ENCODE measurements at regions not wholly inside any gene's neighbourhood (a gene's known extent, or its start where the extent isn't known, plus 50 kb on each side); places are given as distances from the start of the nearest gene placed in this dataset.

DNA sequence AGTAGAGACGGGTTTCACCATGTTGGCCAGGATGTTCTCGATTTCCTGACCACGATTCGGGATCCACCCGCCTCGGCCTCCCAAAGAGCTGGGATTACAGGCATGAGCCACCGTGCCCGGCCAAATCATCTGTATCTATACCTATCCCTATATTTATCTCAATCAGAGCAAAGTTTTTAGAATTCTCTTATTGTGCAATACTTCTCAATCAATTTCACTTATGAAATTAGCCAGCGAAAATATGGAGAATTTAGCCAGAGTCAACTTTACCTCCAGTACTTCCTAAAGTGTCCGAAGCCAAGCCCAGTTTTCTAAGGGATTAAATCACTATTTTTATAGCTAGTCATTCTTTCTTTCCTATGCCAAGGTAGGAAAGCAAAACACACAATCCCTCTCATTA, 319.1 kb upstream of the PFKP start:
- Mint-ChIP-seq H3K27me3 (ENCODE audit: low read depth) (no peaks in the 10 kb centered on the region), H3K27ac (no peak overlapping the region), H3K4me3 (no peak overlapping the region), H3K36me3 (ENCODE audit: insufficient read depth in 1 of 3, low read depth in 3 of 3) (no peaks in the 10 kb centered on the region), H3K4me1 (peaks cover 3 to 4% of the 10 kb centered on the region in 2 experiments; a peak in 2 of 4 replicates), H3K9me3 (no peaks in the 10 kb centered on the region)
- Histone ChIP-seq H2BK12ac (ENCODE audit: insufficient read length, low read depth, low read length) (no peak overlapping the region), H4K5ac (ENCODE audit: insufficient read length, low read depth, low read length) (no peak overlapping the region), H3K27ac (ENCODE audit: insufficient read length, low read depth, low read length) (no peak overlapping the region), H3K23ac (ENCODE audit: insufficient read length, low read depth, low read length) (no peak overlapping the region), H2AFZ (ENCODE audit: low read length) (no peak overlapping the region), H3K9ac (ENCODE audit: extremely low read depth, insufficient read length, low read length) (no peak overlapping the region), H3T11ph (ENCODE audit: low read length) (no peak overlapping the region), H3K9me3 (ENCODE audit: control insufficient read depth, low read depth, low read length) (no peaks in the 10 kb centered on the region), H4K20me1 (ENCODE audit: control insufficient read depth, insufficient read depth, insufficient read length) (no peaks in the 10 kb centered on the region), H2BK15ac (ENCODE audit: low read depth, low read length) (no peak overlapping the region), H3K4me1 (ENCODE audit: insufficient read depth, low read length) (no peaks in the 10 kb centered on the region), H2BK20ac (ENCODE audit: low read depth, low read length, poor library complexity, severe bottlenecking) (no peak overlapping the region), H3K18ac (ENCODE audit: insufficient read length, low read depth, low read length) (no peak overlapping the region), H3K4ac (ENCODE audit: low read depth, low read length) (no peak overlapping the region), H3K79me1 (ENCODE audit: insufficient read depth, low read depth, low read length, poor library complexity, severe bottlenecking) (no peaks in the 10 kb centered on the region), H3K4me2 (ENCODE audit: insufficient read depth, insufficient read length, low read length) (no peak overlapping the region), H2AK5ac (ENCODE audit: insufficient read length, low read length) (no peak overlapping the region), H3K56ac (ENCODE audit: insufficient read length, low read depth, low read length) (no peak overlapping the region), H2BK5ac (ENCODE audit: insufficient read length, low read length) (no peak overlapping the region), H4K8ac (replicated peaks; ENCODE audit: insufficient read length, low read depth, low read length) (no peak overlapping the region), H3K27me3 (ENCODE audit: insufficient read depth, low read length) (no peaks in the 10 kb centered on the region), H3K14ac (ENCODE audit: insufficient read depth, low read length) (no peak overlapping the region), H4K91ac (ENCODE audit: insufficient read length, low read depth, low read length) (no peak overlapping the region), H3K79me2 (ENCODE audit: insufficient read depth, low read length) (no peaks in the 10 kb centered on the region), H2BK120ac (ENCODE audit: low read depth, low read length, poor library complexity, severe bottlenecking) (no peak overlapping the region), H3K23me2 (ENCODE audit: insufficient read length, low read depth, low read length, poor library complexity, severe bottlenecking) (no peaks in the 10 kb centered on the region)
- DNase-seq: no peak
- WGBS (ENCODE audit: extremely low coverage, insufficient read length, low lambda C conversion rate): no CpG with 5 or more reads among the region's 10 CpGs
- TF ChIP-seq, protein P1, sequence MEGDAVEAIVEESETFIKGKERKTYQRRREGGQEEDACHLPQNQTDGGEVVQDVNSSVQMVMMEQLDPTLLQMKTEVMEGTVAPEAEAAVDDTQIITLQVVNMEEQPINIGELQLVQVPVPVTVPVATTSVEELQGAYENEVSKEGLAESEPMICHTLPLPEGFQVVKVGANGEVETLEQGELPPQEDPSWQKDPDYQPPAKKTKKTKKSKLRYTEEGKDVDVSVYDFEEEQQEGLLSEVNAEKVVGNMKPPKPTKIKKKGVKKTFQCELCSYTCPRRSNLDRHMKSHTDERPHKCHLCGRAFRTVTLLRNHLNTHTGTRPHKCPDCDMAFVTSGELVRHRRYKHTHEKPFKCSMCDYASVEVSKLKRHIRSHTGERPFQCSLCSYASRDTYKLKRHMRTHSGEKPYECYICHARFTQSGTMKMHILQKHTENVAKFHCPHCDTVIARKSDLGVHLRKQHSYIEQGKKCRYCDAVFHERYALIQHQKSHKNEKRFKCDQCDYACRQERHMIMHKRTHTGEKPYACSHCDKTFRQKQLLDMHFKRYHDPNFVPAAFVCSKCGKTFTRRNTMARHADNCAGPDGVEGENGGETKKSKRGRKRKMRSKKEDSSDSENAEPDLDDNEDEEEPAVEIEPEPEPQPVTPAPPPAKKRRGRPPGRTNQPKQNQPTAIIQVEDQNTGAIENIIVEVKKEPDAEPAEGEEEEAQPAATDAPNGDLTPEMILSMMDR (conservative IDR thresholded peaks at IDR 0.05): no peak
